AG09319 (cell line): ENCODE measurements at regions not wholly inside any gene's neighbourhood (a gene's known extent, or its start where the extent isn't known, plus 50 kb on each side); places are given as distances from the start of the nearest gene placed in this dataset.

Experiments used
- DNase-seq: peaks from one replicate; pipeline ENCODE4 v3.0.0-alpha.2; 2010; ENCODE audit warnings: low read depth; ENCODE audit errors: extremely low read depth
- TF ChIP-seq, protein P1 (sequence below): IDR thresholded peaks from 2 replicates; pipeline ENCODE4 v1.5.1; 2011; ENCODE audit warnings: low read depth, mild to moderate bottlenecking, inconsistent platforms, low read length, moderate library complexity

- DNase-seq: no peak
- TF ChIP-seq, protein P1, sequence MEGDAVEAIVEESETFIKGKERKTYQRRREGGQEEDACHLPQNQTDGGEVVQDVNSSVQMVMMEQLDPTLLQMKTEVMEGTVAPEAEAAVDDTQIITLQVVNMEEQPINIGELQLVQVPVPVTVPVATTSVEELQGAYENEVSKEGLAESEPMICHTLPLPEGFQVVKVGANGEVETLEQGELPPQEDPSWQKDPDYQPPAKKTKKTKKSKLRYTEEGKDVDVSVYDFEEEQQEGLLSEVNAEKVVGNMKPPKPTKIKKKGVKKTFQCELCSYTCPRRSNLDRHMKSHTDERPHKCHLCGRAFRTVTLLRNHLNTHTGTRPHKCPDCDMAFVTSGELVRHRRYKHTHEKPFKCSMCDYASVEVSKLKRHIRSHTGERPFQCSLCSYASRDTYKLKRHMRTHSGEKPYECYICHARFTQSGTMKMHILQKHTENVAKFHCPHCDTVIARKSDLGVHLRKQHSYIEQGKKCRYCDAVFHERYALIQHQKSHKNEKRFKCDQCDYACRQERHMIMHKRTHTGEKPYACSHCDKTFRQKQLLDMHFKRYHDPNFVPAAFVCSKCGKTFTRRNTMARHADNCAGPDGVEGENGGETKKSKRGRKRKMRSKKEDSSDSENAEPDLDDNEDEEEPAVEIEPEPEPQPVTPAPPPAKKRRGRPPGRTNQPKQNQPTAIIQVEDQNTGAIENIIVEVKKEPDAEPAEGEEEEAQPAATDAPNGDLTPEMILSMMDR: no peak
These were observed 57.9 kb downstream of the FBXO2 start for GRCh38 chr1:11596295-11596694.

- TF ChIP-seq, protein P1: no peak
- DNase-seq: no peak
These were observed 58.9 kb downstream of the FBXO2 start for GRCh38 chr1:11595285-11595684.

DNA sequence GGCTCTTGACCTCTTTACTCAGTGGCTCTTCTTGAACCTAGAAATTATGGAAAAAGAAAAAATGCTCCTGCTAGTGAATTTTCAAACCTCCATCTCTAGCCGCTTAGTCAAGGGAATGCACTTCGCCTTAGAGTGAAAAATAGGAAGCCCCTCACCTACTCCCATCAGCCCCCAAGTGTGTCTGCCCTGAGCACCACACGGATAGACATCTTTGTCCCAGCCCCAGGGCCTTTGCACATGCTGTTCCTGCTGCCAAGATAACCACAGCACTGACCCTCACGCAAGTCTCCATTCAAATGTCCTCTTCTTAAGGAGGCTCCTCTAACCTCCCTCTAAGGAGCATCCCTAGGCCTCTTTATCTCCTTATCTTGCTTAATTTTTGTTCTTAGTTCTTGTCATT, 59.6 kb downstream of the FBXO2 start:
- TF ChIP-seq, protein P1: no peak
- no peak for DNase-seq

GRCh38 chr1:11594222-11594621, 60.0 kb downstream of the FBXO2 start:
- TF ChIP-seq, protein P1: peak; percentile 11; the same call in 1 of the 2 replicates
- DNase-seq: no peak

DNA sequence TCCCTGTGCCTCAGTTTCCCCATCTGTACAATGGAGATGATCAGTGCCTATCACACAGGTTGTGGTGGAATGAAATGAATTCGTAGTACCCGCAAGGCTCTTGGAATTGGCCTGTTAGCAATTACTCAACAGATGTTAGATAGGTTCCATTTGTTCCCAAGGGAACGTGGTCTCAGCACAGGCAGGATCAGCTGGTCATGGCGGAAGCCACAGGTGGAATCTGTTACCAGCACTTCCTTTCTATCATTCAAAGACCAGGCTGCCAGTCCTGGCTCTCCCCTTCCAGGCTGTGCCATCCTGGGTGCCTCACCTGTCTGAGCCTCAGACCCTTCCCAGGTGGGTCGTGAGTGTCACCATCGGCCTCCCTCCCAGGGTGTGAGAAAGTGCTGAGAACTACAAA, 61.5 kb downstream of the FBXO2 start:
- no peak for DNase-seq
- TF ChIP-seq, protein P1: no peak

- no peak for DNase-seq
- TF ChIP-seq, protein P1: no peak
These were observed 63.8 kb downstream of the FBXO2 start for GRCh38 chr1:11590395-11590794.
